ENCODE measurements at regions not wholly inside any gene's neighbourhood (a gene's known extent, or its start where the extent isn't known, plus 50 kb on each side); places are given as distances from the start of the nearest gene placed in this dataset.
"Not testable (repeated sequence)": the region's sequence is repeated elsewhere in the genome, so short reads cannot be mapped to it uniquely, and the experiment has no call there.

DNA sequence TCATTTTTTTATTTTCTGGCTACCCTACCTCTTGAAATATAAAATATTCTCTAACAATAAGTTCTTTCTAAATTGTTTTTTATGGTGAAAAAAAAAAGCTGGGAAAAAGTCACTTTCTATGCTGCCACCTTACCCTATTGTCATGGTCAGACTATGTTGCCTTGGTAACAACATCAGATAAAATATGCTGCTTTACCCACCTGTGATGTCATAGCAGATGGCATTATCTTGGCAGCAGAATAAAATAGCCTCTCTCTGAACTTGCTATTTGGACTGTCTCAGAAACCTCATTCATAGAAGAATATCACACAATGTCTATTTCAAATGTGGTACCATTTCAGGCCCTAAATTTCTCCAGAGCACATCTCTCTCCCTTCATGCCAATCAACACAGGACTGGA lies 69.6 kb upstream of the SGIP1 start:
- DNase-seq: no peak
- H3K4me3 ChIP-seq (ENCODE audit: low read depth, low read length): no peak overlapping the region
- H3K27ac ChIP-seq: no peak overlapping the region
- no peak for TF ChIP-seq CTCF (IDR thresholded peaks at IDR 0.05; ENCODE audit: low read depth, low read length)
- H3K27me3 ChIP-seq (ENCODE audit: insufficient read depth, low read depth, severe bottlenecking): no peaks in the 10 kb centered on the region
- H3K9me3 ChIP-seq (ENCODE audit: severe bottlenecking): no peaks in the 10 kb centered on the region
- no peaks in the 10 kb centered on the region for H3K36me3 ChIP-seq

DNA sequence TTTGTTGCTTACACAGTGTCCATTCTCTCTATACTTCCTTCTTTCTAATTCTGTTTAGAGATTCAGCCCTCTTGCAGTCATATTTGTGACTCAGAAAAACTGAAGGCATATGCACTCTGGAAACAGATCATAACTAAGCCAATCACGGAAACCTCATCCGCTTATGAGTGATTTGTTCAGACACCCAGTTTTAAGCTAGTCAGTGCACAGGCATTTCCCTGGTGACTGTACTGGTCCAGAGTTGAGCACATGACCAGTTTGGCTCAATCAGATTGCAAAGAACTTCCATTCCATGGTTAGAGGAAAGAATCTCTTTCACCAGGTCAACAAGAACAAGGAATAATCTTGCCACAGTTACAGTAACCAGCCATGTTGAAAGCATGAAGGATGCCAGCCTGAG lies 69.2 kb upstream of the SGIP1 start:
- no peaks in the 10 kb centered on the region for H3K36me3 ChIP-seq
- TF ChIP-seq CTCF (IDR thresholded peaks at IDR 0.05; ENCODE audit: low read depth, low read length): no peak
- H3K27ac ChIP-seq: no peak overlapping the region
- no peak overlapping the region for H3K4me3 ChIP-seq (ENCODE audit: low read depth, low read length)
- H3K9me3 ChIP-seq (ENCODE audit: severe bottlenecking): no peaks in the 10 kb centered on the region
- no peak for DNase-seq
- H3K27me3 ChIP-seq (ENCODE audit: insufficient read depth, low read depth, severe bottlenecking): no peaks in the 10 kb centered on the region

- not testable (repeated sequence) for H3K27ac ChIP-seq; H3K9me3 ChIP-seq (ENCODE audit: severe bottlenecking); H3K36me3 ChIP-seq; H3K4me3 ChIP-seq (ENCODE audit: low read depth, low read length); H3K27me3 ChIP-seq (ENCODE audit: insufficient read depth, low read depth, severe bottlenecking); DNase-seq
Observed at GRCh38 chr1:66466695-66467094, 67.3 kb upstream of the SGIP1 start.

GRCh38 chr1:66468722-66469121 lies 65.2 kb upstream of the SGIP1 start:
- Histone ChIP-seq H3K4me3 (ENCODE audit: low read depth, low read length) (no peak overlapping the region), H3K9me3 (ENCODE audit: severe bottlenecking) (no peaks in the 10 kb centered on the region), H3K27ac (no peak overlapping the region), H3K27me3 (ENCODE audit: insufficient read depth, low read depth, severe bottlenecking) (no peaks in the 10 kb centered on the region), H3K36me3 (no peaks in the 10 kb centered on the region)
- DNase-seq: no peak
- no peak for TF ChIP-seq CTCF (IDR thresholded peaks at IDR 0.05; ENCODE audit: low read depth, low read length)

- DNase-seq: no peak
- H3K27me3 ChIP-seq (ENCODE audit: insufficient read depth, low read depth, severe bottlenecking): no peaks in the 10 kb centered on the region
- no peaks in the 10 kb centered on the region for H3K36me3 ChIP-seq
- no peaks in the 10 kb centered on the region for H3K9me3 ChIP-seq (ENCODE audit: severe bottlenecking)
- no peak overlapping the region for H3K27ac ChIP-seq
- no peak for TF ChIP-seq CTCF (IDR thresholded peaks at IDR 0.05; ENCODE audit: low read depth, low read length)
- H3K4me3 ChIP-seq (ENCODE audit: low read depth, low read length): no peak overlapping the region
Observed at GRCh38 chr1:66475940-66476339, 58.0 kb upstream of the SGIP1 start.

DNA sequence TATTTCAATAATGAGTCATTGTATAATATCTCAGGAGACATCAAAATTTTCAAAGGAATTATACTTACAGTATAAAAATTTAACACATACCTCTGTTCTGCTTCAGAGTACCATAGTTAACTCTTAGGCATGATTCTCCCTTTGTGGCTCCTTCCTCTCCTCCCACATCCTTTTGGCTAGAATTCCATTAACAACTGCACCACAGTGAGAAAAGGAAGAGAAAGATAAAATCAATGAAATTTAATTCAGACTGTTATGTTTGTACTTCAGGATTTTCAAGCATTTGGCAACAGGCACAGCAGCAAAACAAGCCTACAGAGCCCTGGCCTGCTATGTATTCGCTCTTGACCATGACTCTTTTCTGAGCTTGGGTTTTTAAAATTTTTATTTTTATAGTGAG lies 57.2 kb upstream of the SGIP1 start:
- Histone ChIP-seq H3K27ac (no peak overlapping the region), H3K36me3 (no peaks in the 10 kb centered on the region), H3K4me3 (ENCODE audit: low read depth, low read length) (no peak overlapping the region), H3K9me3 (ENCODE audit: severe bottlenecking) (no peaks in the 10 kb centered on the region), H3K27me3 (ENCODE audit: insufficient read depth, low read depth, severe bottlenecking) (no peaks in the 10 kb centered on the region)
- no peak for DNase-seq
- no peak for TF ChIP-seq CTCF (IDR thresholded peaks at IDR 0.05; ENCODE audit: low read depth, low read length)
